ENCODE measurements at regions not wholly inside any gene's neighbourhood (a gene's known extent, or its start where the extent isn't known, plus 50 kb on each side); places are given as distances from the start of the nearest gene placed in this dataset.
"Not testable (repeated sequence)": the region's sequence is repeated elsewhere in the genome, so short reads cannot be mapped to it uniquely, and the experiment has no call there.

DNA sequence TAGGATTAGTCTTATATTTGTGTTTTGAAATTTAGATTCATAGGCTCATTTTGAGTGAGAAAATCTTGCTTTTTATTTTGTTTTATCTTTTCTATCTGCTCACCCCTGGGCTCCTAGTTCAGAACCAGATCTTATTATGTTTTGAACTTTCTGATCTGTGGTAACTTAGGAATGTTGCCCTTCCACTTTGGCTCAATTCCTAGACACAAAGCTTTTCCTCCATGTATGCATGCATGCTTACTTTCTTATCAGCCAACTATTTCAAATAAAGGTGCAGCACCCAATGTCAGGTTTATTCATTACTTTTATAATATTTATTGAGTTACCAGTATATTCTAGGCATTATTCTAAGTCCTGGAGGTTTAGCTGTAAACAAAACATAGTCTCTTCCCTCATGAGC, 374.8 kb upstream of the KIAA1217 start:
- Histone ChIP-seq H3K79me2 (ENCODE audit: low read length) (no peaks in the 10 kb centered on the region), H4K20me1 (ENCODE audit: insufficient read depth, low read length) (no peaks in the 10 kb centered on the region), H3K27ac (ENCODE audit: low read length) (no peak overlapping the region), H3K27me3 (ENCODE audit: low read depth, low read length) (no peaks in the 10 kb centered on the region), H3K4me3 (ENCODE audit: low read length) (no peak overlapping the region), H2AFZ (ENCODE audit: low read depth, low read length) (no peak overlapping the region), H3K4me2 (ENCODE audit: low read length) (no peak overlapping the region), H3K36me3 (replicated peaks; ENCODE audit: low read depth, low read length) (no peaks in the 10 kb centered on the region), H3K9ac (ENCODE audit: low read length) (no peak overlapping the region), H3K9me3 (ENCODE audit: insufficient read depth, low read length) (no peaks in the 10 kb centered on the region), H3K4me1 (ENCODE audit: low read length) (no peaks in the 10 kb centered on the region)
- TF ChIP-seq EZH2phosphoT487 (IDR thresholded peaks at IDR 0.05; ENCODE audit: low read depth): no peak
- TF ChIP-seq, protein P1, sequence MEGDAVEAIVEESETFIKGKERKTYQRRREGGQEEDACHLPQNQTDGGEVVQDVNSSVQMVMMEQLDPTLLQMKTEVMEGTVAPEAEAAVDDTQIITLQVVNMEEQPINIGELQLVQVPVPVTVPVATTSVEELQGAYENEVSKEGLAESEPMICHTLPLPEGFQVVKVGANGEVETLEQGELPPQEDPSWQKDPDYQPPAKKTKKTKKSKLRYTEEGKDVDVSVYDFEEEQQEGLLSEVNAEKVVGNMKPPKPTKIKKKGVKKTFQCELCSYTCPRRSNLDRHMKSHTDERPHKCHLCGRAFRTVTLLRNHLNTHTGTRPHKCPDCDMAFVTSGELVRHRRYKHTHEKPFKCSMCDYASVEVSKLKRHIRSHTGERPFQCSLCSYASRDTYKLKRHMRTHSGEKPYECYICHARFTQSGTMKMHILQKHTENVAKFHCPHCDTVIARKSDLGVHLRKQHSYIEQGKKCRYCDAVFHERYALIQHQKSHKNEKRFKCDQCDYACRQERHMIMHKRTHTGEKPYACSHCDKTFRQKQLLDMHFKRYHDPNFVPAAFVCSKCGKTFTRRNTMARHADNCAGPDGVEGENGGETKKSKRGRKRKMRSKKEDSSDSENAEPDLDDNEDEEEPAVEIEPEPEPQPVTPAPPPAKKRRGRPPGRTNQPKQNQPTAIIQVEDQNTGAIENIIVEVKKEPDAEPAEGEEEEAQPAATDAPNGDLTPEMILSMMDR (IDR thresholded peaks at IDR 0.05; ENCODE audit: low read depth, low read length): no peak

DNA sequence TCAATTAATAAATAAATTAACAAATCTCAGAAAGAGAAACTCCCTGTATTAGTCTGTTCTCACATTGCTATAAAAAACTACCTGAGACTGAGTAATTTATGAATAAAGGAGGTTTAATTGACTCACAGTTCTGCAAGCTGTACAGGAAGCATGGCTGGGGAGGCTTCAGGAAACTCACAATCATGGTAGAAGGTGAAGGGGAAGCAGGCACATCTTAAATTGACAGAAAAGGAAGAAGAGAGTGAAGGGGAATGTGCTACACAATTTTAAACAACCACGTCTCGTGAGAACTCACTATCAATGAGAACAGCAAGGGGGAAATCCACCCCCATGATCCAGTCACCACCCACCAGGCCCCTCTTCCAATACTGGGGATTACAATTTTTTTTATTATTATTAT, 358.3 kb upstream of the KIAA1217 start:
- Histone ChIP-seq H3K27ac (ENCODE audit: low read length) (no peak overlapping the region), H3K9ac (ENCODE audit: low read length) (no peak overlapping the region), H3K36me3 (replicated peaks; ENCODE audit: low read depth, low read length) (no peaks in the 10 kb centered on the region), H4K20me1 (ENCODE audit: insufficient read depth, low read length) (no peaks in the 10 kb centered on the region), H3K79me2 (ENCODE audit: low read length) (no peaks in the 10 kb centered on the region), H3K4me3 (ENCODE audit: low read length) (no peak overlapping the region), H3K4me2 (ENCODE audit: low read length) (no peak overlapping the region), H2AFZ (ENCODE audit: low read depth, low read length) (no peak overlapping the region), H3K4me1 (ENCODE audit: low read length) (no peaks in the 10 kb centered on the region), H3K27me3 (ENCODE audit: low read depth, low read length) (no peaks in the 10 kb centered on the region), H3K9me3 (ENCODE audit: insufficient read depth, low read length) (no peaks in the 10 kb centered on the region)
- no peak for TF ChIP-seq EZH2phosphoT487 (IDR thresholded peaks at IDR 0.05; ENCODE audit: low read depth)
- TF ChIP-seq, protein P1 (IDR thresholded peaks at IDR 0.05; ENCODE audit: low read depth, low read length): no peak

DNA sequence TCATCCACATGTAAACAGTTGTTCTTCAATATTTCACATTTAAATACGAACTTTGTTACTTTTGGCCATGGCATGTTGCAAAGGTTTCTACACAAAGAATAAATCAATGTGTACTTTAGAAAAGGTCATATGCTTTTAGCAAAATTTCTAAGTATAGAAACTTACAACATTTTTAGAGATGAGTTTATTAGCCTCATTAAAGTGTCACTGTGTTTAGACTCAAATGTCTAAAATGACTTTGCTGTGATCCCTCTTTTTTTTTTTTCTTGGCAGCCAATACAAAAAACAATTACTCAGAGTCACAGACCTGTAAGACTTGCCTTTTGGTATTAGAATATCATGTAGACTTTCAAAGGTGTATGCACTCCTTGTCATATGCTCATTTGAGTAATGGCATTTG, 349.3 kb upstream of the KIAA1217 start:
- Histone ChIP-seq H3K9me3 (ENCODE audit: insufficient read depth, low read length) (no peaks in the 10 kb centered on the region), H2AFZ (ENCODE audit: low read depth, low read length) (no peak overlapping the region), H3K4me3 (ENCODE audit: low read length) (no peak overlapping the region), H3K27ac (ENCODE audit: low read length) (no peak overlapping the region), H3K9ac (ENCODE audit: low read length) (no peak overlapping the region), H4K20me1 (ENCODE audit: insufficient read depth, low read length) (no peaks in the 10 kb centered on the region), H3K36me3 (replicated peaks; ENCODE audit: low read depth, low read length) (no peaks in the 10 kb centered on the region), H3K79me2 (ENCODE audit: low read length) (no peaks in the 10 kb centered on the region), H3K4me1 (ENCODE audit: low read length) (no peaks in the 10 kb centered on the region), H3K4me2 (ENCODE audit: low read length) (no peak overlapping the region), H3K27me3 (ENCODE audit: low read depth, low read length) (no peaks in the 10 kb centered on the region)
- TF ChIP-seq, protein P1 (IDR thresholded peaks at IDR 0.05; ENCODE audit: low read depth, low read length): no peak
- no peak for TF ChIP-seq EZH2phosphoT487 (IDR thresholded peaks at IDR 0.05; ENCODE audit: low read depth)

DNA sequence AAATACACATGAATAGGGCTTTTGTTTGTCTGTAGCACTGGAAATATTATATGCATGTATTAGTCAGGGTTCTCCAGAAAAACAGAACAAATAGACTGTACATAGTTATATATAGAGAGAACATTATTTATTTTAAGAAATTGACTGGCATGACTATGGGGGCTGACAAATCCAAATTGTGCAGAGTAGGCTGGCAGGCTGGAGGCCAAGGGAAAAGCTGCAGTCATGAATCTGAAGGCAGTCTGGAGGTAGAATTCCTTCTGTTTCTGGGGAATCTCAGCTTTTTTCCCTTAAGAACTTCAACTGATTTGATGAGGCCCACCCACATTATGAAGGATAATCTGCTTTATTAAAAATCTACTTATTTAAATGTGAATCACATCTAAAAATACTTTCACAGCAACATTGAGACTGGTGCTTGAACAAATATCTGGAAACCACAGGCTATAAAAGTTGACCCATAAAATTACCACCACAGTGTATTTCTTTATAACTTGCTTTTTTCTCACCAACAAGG, 344.2 kb upstream of the KIAA1217 start:
- no peak for TF ChIP-seq EZH2phosphoT487 (IDR thresholded peaks at IDR 0.05; ENCODE audit: low read depth)
- TF ChIP-seq, protein P1 (IDR thresholded peaks at IDR 0.05; ENCODE audit: low read depth, low read length): no peak
- Histone ChIP-seq H3K36me3 (replicated peaks; ENCODE audit: low read depth, low read length) (no peaks in the 10 kb centered on the region), H3K4me3 (ENCODE audit: low read length) (no peak overlapping the region), H3K27ac (ENCODE audit: low read length) (no peak overlapping the region), H3K27me3 (ENCODE audit: low read depth, low read length) (no peaks in the 10 kb centered on the region), H3K9me3 (ENCODE audit: insufficient read depth, low read length) (no peaks in the 10 kb centered on the region), H2AFZ (ENCODE audit: low read depth, low read length) (no peak overlapping the region), H3K9ac (ENCODE audit: low read length) (no peak overlapping the region), H3K4me1 (ENCODE audit: low read length) (no peaks in the 10 kb centered on the region), H3K4me2 (ENCODE audit: low read length) (no peak overlapping the region), H3K79me2 (ENCODE audit: low read length) (no peaks in the 10 kb centered on the region), H4K20me1 (ENCODE audit: insufficient read depth, low read length) (no peaks in the 10 kb centered on the region)

DNA sequence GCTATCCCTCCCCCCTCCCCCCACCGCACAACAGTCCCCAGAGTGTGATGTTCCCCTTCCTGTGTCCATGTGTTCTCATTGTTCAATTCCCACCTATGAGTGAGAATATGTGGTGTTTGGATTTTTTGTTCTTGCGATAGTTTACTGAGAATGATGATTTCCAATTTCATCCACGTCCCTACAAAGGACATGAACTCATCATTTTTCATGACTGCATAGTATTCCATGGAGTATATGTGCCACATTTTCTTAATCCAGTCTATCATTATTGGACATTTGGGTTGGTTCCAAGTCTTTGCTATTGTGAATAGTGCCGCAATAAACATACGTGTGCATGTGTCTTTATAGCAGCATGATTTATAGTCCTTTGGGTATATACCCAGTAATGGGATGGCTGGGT, 342.0 kb upstream of the KIAA1217 start:
- not testable (repeated sequence) for H3K36me3 ChIP-seq (replicated peaks; ENCODE audit: low read depth, low read length); H3K4me1 ChIP-seq (ENCODE audit: low read length); H3K27ac ChIP-seq (ENCODE audit: low read length); H3K79me2 ChIP-seq (ENCODE audit: low read length); H3K9ac ChIP-seq (ENCODE audit: low read length); H4K20me1 ChIP-seq (ENCODE audit: insufficient read depth, low read length); H3K4me2 ChIP-seq (ENCODE audit: low read length); H3K27me3 ChIP-seq (ENCODE audit: low read depth, low read length); H3K9me3 ChIP-seq (ENCODE audit: insufficient read depth, low read length); H3K4me3 ChIP-seq (ENCODE audit: low read length); H2AFZ ChIP-seq (ENCODE audit: low read depth, low read length)
